ENCODE measurements at regions not wholly inside any gene's neighbourhood (a gene's known extent, or its start where the extent isn't known, plus 50 kb on each side); places are given as distances from the start of the nearest gene placed in this dataset.
"Not testable (repeated sequence)": the region's sequence is repeated elsewhere in the genome, so short reads cannot be mapped to it uniquely, and the experiment has no call there.

GRCh38 chr2:185484602-185485001 is 254.0 kb upstream of the FSIP2 start:
- H3K36me3 Mint-ChIP-seq (ENCODE audit: low read depth) = no peaks in the 10 kb centered on the region
- H3K27ac Mint-ChIP-seq = no peak overlapping the region
- no peak for DNase-seq
- no peaks in the 10 kb centered on the region for H3K27me3 Mint-ChIP-seq (ENCODE audit: insufficient read depth)
- no peak overlapping the region for H3K4me3 Mint-ChIP-seq
- H3K4me1 Mint-ChIP-seq (ENCODE audit: low read depth) = no peaks in the 10 kb centered on the region
- H3K9me3 Mint-ChIP-seq = peaks cover 38% of the 10 kb centered on the region
- no peak for TF ChIP-seq CTCF (IDR thresholded peaks at IDR 0.05)

GRCh38 chr2:185502351-185502750 is 236.3 kb upstream of the FSIP2 start:
- H3K27ac Mint-ChIP-seq = no peak overlapping the region
- no peak for TF ChIP-seq CTCF (IDR thresholded peaks at IDR 0.05)
- H3K4me1 Mint-ChIP-seq (ENCODE audit: low read depth) = no peaks in the 10 kb centered on the region
- no peak for DNase-seq
- H3K9me3 Mint-ChIP-seq = peaks cover 38% of the 10 kb centered on the region
- no peak overlapping the region for H3K4me3 Mint-ChIP-seq
- H3K27me3 Mint-ChIP-seq (ENCODE audit: insufficient read depth) = no peaks in the 10 kb centered on the region
- H3K36me3 Mint-ChIP-seq (ENCODE audit: low read depth) = no peaks in the 10 kb centered on the region

GRCh38 chr2:185507719-185508118 is 230.9 kb upstream of the FSIP2 start:
- H3K4me3 Mint-ChIP-seq = no peak overlapping the region
- H3K9me3 Mint-ChIP-seq = peaks cover 60% of the 10 kb centered on the region
- no peak for DNase-seq
- no peaks in the 10 kb centered on the region for H3K27me3 Mint-ChIP-seq (ENCODE audit: insufficient read depth)
- no peaks in the 10 kb centered on the region for H3K36me3 Mint-ChIP-seq (ENCODE audit: low read depth)
- TF ChIP-seq CTCF (IDR thresholded peaks at IDR 0.05) = no peak
- no peak overlapping the region for H3K27ac Mint-ChIP-seq
- no peaks in the 10 kb centered on the region for H3K4me1 Mint-ChIP-seq (ENCODE audit: low read depth)

GRCh38 chr2:185510060-185510459 is 228.5 kb upstream of the FSIP2 start:
- no peak for TF ChIP-seq CTCF (IDR thresholded peaks at IDR 0.05)
- Mint-ChIP-seq H3K27me3 (ENCODE audit: insufficient read depth) (no peaks in the 10 kb centered on the region), H3K36me3 (ENCODE audit: low read depth) (no peaks in the 10 kb centered on the region), H3K4me1 (ENCODE audit: low read depth) (no peaks in the 10 kb centered on the region), H3K9me3 (peaks cover 50% of the 10 kb centered on the region), H3K27ac (no peak overlapping the region), H3K4me3 (no peak overlapping the region)
- DNase-seq = no peak

- H3K4me3 Mint-ChIP-seq = no peak overlapping the region
- DNase-seq = no peak
- H3K36me3 Mint-ChIP-seq (ENCODE audit: low read depth) = no peaks in the 10 kb centered on the region
- H3K9me3 Mint-ChIP-seq = peaks cover 46% of the 10 kb centered on the region
- no peaks in the 10 kb centered on the region for H3K4me1 Mint-ChIP-seq (ENCODE audit: low read depth)
- no peak for TF ChIP-seq CTCF (IDR thresholded peaks at IDR 0.05)
- H3K27ac Mint-ChIP-seq = no peak overlapping the region
- H3K27me3 Mint-ChIP-seq (ENCODE audit: insufficient read depth) = no peaks in the 10 kb centered on the region
Observed at GRCh38 chr2:185511925-185512324, 226.7 kb upstream of the FSIP2 start.

GRCh38 chr2:185522472-185522871 is 216.1 kb upstream of the FSIP2 start:
- no peak overlapping the region for H3K4me3 Mint-ChIP-seq
- H3K27ac Mint-ChIP-seq = no peak overlapping the region
- H3K27me3 Mint-ChIP-seq (ENCODE audit: insufficient read depth) = no peaks in the 10 kb centered on the region
- DNase-seq = no peak
- peak; percentile 12; the same call in 1 of the 2 replicates for TF ChIP-seq CTCF (IDR thresholded peaks at IDR 0.05)
- H3K9me3 Mint-ChIP-seq = peaks cover 50% of the 10 kb centered on the region
- no peaks in the 10 kb centered on the region for H3K4me1 Mint-ChIP-seq (ENCODE audit: low read depth)
- peaks cover 8% of the 10 kb centered on the region for H3K36me3 Mint-ChIP-seq (ENCODE audit: low read depth)

- not testable (repeated sequence) for H3K36me3 Mint-ChIP-seq (ENCODE audit: low read depth); DNase-seq; H3K4me1 Mint-ChIP-seq (ENCODE audit: low read depth); H3K27ac Mint-ChIP-seq; H3K4me3 Mint-ChIP-seq; H3K27me3 Mint-ChIP-seq (ENCODE audit: insufficient read depth)
- H3K9me3 Mint-ChIP-seq = peaks cover 41% of the 10 kb centered on the region
Observed at GRCh38 chr2:185524242-185524641, 214.4 kb upstream of the FSIP2 start.

All from HFFc6 (cell line).